HG03521 (cell line): ENCODE measurements at regions not wholly inside any gene's neighbourhood (a gene's known extent, or its start where the extent isn't known, plus 50 kb on each side); places are given as distances from the start of the nearest gene placed in this dataset.

ENCODE experiments used
- ATAC-seq: cut with Tn5 transposase; IDR thresholded peaks from one replicate; pipeline ENCODE4 v1.9.1; 2021; ENCODE audit warnings: mild to moderate bottlenecking, moderate library complexity; ENCODE audit not compliant: unreplicated experiment

DNA sequence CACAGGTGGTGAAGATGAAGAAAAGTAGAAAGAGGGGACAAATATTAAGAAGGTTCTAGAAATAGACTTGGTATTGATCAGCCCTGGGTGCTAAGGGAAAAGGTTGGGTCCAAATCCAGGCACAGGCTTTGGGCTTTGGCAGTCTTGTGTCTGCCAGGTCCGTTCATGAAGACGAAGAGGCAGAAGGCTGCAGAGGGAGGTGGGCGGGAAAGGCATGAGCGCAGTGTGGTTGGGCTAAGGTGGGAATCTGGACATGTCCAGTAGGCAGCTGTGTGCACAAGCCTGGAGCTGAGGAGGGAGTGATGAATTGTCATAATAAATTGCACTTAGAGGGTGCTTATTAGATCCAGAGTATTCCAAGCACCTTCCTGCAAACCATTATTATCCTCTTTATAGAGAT lies 105.7 kb upstream of the TEX51 start:
- ATAC-seq, result no peak

DNA sequence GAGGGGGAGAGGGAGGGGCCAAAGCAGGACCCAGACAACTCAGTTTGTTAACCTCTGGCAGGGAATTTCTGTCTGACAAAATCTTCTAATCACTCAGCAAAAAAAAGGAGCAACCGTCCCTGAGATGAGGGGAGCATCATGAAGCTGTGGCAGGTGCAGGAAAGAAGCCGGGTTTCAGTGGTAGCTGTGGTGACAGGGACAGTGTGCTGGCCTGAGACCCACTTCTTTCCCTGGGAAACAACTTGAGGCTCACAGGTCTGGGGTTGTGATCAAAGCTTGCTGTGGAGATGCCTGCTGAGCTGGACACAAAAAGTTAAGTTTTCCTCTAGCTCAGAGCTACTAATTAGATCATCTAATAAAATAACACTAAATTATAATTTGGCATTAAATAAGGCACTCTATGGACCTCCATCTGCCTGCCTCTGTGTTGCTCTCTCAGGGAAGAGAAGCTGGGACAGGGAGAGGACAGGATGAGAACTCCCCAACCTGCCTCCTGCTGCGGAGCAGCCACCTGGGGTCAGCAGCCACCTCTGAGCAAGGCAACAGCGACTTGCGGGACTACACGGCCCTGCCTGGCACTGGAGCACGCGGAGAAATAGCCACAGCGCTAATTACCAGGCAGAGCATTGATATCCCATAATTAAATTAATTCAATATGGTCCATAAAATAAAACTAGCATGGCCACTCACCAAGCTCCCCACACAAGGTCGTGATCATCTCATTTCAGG lies 104.6 kb upstream of the TEX51 start:
- ATAC-seq, result no peak

DNA sequence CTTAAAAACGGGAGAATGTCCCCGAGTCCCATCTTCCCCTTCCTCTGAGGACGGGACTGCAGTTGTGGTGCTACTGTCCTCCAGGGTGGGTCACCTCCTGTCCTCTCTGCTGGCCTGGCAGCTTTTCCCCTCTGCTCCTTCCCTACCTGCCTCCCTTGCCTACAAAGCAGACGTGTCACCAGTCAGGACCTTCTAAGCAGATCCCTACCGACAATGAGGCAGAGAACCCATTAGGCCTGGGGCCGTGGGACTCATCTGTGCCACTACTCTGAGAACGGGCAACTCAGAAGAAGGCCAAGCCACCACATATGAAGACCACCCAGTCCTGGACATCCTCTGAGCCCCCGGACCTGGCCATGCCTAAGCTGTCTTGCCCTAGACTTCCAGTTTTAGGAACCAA lies 103.0 kb upstream of the TEX51 start:
- no peak for ATAC-seq

DNA sequence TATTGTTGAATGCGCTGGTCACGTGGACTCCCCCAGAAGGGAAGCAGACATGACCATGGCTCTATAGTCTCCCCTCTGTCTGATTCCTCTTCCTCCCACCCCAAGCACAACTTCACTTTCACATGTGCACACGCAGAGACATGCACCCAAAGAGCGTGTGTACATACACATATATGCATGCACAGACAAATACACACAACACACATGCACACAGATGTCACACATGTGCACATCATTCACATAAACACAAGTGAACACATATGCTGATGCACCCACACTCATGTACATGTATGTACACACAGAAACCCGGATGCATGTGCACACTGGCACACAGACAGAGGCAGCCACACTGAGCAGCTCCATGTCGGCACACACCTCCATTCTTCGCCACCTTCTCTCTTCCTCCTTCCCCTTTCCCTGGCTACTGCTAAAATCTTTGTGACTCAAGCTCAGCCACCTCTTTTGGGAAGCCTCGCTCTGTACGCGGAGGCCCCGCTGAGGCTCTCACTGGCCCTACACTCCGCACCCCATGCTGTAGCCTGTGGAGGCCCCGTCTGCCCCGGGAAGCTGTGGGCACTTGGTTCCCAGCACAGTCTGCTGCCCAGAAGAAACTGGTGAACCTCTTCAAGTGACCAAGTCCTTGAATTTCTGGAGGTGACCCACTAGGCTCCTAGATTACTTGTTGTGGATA lies 101.6 kb upstream of the TEX51 start:
- ATAC-seq, result no peak

DNA sequence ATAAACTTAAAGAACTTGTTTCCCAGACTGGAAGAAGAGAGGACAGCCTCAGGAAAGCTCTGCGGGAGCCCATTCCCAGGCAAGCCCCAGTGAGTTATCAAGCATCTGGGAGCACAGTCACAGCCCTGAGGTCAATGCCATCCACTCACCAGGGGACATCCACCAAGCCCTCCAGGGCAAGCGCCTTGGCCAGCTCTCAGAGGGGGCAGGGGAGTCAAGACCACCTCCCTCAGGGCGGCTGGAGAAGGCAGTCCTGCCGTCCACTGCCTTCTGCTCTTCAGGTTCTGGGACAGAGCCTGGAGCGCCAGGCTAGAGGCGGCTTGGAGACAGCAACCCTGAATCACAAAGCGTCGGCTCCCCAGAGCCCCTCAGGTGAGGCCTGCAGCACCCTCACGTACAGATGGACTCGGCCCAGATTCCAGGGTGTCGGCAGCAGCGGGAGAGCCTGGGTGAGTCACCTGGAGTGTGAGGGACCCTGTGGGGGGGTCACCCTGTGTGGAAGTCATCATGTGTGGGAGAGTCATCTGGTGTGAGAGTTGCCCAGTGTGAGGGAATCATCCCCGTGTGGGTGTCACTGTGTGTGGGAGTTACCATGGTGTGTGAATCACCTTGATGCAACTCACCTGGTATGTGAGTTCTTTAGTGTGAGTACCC lies 100.9 kb upstream of the TEX51 start:
- ATAC-seq, result no peak

DNA sequence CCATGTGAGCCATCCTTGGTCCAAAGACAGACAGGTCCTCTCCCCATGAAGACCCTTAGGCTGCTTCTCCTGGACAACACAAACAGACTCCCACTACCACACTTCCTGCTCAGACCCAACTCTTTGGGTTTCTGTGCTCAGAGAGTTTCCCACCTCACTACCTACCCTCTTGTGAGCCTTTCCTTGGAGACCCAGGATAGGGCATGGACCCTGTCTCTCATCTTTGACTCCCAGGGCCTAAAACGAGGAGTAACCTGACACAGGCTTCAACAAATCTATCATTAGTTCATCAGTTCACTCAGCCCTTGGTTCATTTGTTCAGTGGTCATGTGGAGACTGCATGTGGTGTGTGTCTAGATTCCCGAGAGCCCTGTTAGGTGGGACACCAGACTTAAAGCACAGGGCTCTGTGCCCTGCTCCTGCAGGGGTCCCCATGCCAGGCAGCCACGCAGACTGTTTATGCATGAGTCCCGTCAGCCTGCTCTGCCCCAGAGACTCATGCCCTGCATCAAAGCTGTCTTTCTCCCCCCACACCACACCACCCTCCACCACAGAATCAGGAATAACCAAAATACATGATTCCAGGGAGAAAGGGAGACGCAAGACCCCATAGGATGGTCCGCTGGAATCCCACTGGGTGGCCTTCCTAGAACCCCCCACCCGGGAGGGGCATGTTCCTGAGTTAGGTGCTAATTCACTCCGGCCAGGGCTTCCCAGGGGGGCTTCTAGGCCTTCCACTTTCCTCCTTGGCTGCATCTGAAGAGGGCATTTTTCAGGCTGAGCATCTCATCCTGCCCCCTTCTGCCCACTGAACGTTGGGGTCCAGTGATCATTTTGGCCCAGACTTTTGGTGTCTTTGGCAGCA lies 100.2 kb upstream of the TEX51 start:
- ATAC-seq, result no peak

DNA sequence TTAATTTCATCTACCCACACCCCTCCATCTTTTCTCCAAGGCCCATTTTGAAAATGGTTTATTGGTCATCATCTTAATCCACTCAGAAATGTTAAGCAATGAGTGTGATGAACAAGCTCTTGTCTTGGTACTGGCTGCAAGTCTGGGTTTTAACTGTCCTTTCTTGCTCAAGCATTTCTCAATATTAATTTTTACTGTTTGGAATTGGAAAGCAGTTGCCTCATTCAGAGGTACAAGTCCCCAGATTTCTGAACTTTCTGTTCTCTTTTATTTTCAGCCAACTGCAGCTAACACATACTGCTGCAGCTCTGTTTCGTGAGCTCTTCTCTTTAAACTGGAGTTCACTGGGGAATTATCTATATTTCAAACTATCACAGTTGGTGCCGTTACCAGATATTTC lies 99.4 kb upstream of the TEX51 start:
- ATAC-seq, result no peak

DNA sequence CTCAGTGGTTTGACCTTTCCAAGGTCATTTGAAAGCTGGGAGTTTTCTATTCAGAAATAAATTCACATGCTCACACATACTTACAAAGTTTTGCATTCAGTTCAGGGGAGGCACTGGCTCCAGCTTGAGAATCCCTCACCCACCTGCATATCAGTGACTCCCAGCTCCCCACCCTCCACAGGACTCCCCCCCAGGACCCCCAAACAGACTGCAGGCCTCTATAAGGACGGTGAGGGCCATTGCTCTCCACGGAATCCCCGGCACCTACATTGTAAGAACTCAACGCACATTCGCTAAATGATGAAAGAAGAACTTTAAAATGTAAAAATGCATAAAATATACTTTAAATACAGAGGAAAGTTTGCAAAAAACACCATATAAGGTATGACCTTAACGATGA lies 97.2 kb upstream of the TEX51 start:
- ATAC-seq, result no peak

DNA sequence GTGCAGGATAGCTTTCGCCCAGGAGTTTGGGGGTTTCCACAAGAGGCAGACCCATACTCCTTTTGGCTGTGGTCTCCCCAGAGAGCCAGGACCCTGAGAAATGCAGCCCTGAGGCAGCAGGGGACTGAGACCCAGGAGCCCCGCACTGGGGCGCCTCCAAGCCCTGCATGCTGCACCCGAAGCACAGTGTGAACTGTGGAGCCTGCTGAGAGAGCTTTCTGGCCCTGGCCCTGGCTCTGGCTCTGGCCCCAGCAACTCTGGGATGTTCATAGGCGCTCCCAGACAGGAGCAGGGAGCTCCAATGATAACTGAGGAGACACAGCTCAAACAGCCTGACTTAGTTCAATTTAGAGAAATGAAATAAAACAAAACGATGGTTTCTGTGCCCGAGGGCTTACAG lies 96.4 kb upstream of the TEX51 start:
- no peak for ATAC-seq

DNA sequence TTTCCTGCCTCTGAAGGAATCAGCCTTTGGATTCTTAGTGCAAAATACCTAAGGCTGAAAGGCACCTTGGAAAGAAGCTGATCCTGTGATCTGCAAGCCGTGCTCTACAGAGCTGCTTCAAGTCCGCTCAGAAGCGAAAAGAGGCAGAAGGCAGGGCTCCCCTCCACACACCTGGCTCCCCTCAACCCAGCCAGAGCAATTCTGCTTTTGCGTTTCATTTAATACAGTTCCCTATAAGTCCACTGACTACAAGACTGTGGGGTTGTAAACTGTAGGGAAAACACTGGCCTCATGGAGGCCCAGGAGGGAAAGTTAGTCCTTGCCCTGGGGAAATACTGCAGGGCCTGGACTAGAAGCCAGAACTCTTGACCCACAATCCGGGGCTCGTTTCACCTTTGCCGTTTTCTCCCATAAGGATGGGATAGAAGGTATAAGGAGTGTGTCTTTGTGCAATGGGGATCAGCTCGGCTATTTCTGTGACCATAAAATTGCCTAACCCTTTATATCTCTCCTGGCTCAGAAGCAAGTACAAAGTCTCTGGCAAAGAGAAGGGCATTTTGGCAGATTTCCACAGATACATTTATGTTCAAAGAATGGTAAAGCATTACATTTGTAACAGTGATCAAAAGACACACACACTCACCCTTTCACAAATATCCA lies 95.8 kb upstream of the TEX51 start:
- no peak for ATAC-seq

DNA sequence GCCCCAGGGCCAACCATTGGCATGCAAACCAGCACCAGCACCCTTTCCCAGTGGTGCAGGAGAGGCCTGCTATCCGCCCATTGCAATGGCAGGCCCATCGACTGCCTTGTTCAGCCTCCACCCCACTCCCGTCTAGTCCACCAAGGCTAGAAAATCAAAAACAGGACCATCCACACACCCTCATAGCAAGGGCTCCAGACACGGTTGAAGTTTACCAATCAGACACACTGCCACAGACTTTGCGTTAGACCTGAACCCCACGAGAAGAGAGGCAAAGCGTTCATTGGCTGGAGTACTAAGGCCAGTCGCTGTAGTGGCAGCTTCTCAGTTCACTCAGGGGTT lies 95.3 kb upstream of the TEX51 start:
- no peak for ATAC-seq

DNA sequence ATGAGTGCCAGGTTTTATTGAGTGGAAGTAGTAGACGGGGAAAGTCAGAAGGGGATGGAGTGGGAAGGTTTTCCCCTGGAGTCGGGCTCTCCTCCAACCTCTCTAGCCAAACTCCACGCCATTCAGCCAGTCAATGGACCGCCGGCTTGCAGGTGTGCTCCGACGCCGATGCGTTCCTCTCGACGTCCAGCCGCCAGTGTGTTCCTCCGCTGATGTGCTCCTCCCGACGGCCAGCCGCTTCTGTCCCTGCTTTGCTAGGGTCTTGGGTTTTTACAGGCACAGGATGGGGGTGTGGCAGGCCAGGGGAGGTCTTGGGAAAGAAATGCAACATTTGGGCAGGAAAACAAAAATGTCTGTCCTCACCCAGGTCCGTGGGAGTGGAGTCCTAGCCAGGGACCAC lies 94.3 kb upstream of the TEX51 start:
- ATAC-seq, result no peak

DNA sequence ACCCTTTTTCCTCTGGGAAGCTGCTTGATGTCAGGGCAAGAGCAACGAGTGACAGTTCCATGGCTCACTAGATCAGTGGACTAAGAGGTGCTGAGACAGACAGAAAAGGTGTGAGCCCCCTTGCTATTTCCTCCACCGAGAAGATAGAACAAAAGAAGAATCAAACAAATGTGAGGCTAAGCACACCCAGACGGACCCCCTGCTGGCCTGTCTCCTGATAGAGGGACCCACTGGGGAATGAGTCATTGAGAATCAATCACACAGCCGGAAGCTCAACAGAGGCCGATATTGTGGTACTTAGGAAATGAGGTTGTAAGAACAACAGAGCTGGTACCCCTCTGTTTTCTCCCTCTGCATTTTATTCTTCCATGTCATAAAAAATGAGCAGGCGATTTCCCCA lies 89.8 kb upstream of the TEX51 start:
- no peak for ATAC-seq

DNA sequence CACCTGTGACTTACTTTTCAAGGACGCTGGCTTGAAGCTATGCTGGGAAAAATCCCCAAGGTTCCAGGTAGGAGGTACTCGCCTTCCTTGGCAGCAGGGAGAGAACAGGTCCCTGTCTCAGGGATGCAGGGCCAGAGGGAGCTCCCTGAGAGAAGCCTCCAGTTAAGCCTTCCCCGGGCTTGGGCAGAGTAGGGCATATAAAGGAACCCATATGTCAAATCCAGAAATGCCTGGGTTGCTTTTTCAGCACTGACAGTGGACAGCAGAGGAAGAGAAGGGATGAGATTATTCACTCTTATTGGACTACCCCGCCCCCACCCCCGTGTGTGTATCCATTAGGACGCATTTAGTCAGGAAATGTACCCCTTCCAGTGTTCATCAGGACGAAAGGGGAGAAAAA lies 89.3 kb upstream of the TEX51 start:
- ATAC-seq, result no peak

DNA sequence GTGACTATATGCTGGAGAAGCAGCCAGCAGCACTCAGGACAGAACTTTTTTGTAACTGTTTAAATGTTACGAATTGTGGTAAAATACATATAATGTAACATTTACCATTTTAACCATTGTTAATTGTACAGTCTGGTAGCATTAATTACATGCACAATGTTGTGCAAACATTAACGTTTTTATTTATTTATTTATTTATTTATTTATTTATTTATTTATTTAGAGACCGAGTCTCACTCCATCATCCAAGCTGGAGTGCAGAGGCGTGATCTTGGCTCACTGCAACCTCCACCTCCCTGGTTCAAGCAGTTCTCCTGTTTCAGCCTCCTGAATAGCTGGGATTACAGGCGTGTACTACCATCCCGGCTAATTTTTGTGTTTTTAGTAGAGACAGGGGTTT lies 88.7 kb upstream of the TEX51 start:
- ATAC-seq, result no peak

DNA sequence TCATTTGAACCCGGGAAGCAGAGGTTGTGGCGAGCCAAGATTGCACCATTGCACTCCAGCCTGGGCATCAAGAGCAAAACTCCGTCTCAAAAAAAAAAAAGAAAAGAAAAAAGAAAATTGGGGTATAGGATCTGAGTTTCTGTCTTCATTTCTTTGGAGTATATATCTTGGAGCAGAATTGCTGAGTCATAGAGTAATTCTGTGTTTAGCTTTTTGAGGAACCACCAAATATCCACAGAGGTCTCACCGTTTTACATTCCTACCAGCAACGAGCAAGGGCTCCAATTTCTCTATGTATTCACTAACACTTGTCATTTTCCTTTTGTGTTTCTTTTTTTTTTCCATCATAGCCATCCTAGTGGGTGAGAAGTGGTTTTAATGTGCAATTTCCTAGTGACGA lies 87.6 kb upstream of the TEX51 start:
- ATAC-seq, result no peak

DNA sequence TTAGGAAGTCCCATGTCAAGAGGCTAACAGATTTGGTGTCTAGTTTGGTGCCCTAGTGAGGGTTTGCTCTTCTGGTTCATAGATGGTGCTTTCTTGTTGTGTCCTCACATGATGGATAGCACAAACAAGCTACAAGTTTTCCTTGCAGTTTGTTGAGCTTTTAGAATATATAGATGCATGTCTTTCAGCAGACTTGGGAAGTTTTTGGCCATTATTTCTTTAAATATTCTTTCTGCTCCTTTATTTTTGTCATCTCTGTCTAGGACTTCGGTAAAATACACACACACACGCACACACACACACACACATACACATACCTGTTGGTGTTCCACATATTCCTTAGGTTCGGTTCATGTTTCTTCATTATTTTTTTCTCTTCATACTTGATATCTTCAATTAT lies 81.5 kb upstream of the TEX51 start:
- ATAC-seq, result no peak

DNA sequence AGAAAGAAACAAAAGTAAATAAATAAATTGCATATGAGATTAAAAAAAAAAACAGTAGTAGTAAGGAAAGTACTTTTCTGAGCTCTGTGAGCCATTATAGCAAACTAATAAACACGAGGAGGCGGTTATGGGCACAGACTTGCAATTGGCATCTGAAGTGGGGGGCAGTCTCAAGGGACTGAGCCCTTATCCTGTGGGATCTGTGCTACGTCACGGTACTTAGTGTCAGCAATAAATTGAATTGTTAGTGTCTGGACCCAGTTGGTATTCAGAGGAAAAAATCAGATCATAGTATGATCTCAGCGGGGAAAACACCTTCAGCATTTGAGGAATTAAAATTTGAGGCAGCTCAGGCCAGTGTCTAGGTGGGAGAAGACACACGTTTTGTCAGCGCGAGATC lies 76.6 kb upstream of the TEX51 start:
- ATAC-seq, result no peak

DNA sequence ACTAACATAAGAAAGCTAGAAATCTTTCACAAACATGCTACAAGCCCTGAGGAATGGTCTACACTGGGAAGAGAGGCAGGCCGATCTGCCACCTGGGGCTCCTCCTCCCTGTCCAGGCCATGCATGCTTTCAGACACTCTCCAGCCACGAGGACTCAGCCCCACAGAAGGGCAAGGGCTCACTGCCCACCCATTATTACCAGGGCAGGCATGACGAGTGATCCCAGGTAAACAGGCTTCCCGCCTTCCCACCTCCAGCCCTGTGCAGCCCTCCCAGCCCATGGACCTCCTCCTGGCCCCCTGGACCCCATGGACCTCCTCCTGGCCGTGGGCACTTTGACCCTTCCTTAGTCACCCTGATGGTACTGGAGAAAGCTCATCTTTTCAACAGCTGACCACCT lies 75.8 kb upstream of the TEX51 start:
- no peak for ATAC-seq

DNA sequence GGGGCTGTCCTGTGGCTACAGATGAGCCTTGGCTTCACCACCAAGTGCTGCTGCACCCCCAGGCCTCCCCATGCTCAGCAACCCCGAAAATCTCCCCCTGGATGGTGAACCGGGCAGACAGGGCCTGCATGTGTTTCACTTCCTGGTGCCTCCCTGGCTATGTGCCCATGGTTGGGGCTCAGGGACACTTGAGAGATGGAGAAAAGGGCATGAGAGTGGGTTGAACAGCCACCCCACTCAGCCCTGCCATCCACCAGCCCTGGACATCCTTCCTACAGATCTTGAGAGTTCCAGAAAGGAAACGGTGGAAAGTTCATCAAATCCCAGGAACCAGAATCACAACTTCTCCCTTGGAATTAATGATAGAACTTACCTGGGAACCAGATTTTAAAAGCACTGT lies 74.7 kb upstream of the TEX51 start:
- ATAC-seq, result no peak

DNA sequence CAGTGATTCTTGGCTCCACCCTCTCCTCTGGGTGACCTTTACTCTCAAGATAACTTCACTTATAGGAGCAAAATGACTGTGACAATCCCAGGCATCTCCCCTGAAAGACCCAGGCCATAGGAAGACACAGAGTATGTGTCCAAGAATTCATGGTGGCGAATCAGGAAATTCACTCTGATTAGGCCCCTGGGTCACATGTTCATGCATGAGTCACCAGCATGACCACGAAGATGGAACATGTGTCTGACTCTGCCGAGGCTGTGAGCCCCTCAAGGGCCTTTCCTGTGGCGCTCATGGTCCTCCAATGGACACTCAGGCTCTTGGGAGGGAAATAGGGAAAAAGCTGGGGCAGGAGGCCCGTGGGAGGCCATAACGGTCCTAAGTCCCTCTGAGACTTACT lies 74.0 kb upstream of the TEX51 start:
- ATAC-seq, result no peak
